ENCODE measurements at regions not wholly inside any gene's neighbourhood (a gene's known extent, or its start where the extent isn't known, plus 50 kb on each side); places are given as distances from the start of the nearest gene placed in this dataset.

DNA sequence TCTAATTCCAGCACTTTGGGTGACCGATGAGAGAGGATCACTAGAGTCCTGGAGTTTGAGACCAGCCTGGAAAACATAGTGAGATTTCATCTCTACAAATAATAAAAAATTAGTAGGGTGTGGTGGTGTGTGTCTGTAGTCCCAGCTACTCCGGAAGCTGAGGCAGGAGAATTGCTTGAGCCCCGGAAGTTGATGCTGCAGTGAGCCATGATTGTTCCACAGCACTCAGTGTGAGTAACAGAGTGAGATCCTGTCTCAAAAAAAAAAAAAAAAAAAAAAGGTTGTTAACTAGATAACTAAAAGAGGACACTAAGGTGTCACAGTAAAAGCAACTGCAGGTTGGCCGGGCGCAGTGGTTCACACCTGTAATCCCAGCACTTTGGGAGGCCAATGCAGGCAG is 121.3 kb upstream of the MAX start:
- Histone ChIP-seq H3K9me3 (no peaks in the 10 kb centered on the region), H3K4me1 (peaks cover 3% of the 10 kb centered on the region), H3K36me3 (ENCODE audit: low read depth, missing control alignments) (no peaks in the 10 kb centered on the region), H3K27me3 (no peaks in the 10 kb centered on the region), H3K27ac (no peak overlapping the region), H3K4me3 (no peak overlapping the region)
- 94 to 97% methylated on average over 5 of the region's 5 CpGs for WGBS, 2 donors
- intact Hi-C loops (cut with DNase I; ENCODE audit: low total_unique reads) = no loop called here
- TF ChIP-seq CTCF (IDR thresholded peaks at IDR 0.05) = no peak
- no peak for TF ChIP-seq POLR2A (IDR thresholded peaks at IDR 0.05)
- no peak for DNase-seq

DNA sequence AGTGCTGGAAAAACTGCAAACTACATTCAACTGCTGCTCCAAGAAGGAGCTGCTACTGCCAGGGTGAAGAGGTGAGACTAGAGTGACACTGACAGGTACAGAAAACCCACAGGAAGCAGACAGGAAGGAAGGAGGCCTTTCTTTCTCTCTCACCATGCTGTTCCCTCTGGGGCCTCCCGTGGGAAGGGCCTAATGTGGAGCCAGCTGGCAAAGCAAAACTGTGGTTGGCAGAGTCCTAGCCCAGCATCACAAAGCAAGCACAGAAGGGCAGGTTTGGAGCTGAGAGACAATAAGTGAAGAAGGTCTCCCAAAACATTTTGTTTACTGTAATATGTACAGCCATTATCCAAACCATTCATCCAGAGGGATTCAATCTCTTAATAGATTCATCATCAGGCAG is 122.5 kb upstream of the MAX start:
- WGBS, 2 donors = 43 to 57% methylated on average over 1 of the region's 1 CpG
- DNase-seq = no peak
- intact Hi-C loops (cut with DNase I; ENCODE audit: low total_unique reads) = no loop called here
- Histone ChIP-seq H3K9me3 (no peaks in the 10 kb centered on the region), H3K36me3 (ENCODE audit: low read depth, missing control alignments) (no peaks in the 10 kb centered on the region), H3K27ac (no peak overlapping the region), H3K27me3 (no peaks in the 10 kb centered on the region), H3K4me1 (peaks cover 15% of the 10 kb centered on the region), H3K4me3 (no peak overlapping the region)
- TF ChIP-seq POLR2A (IDR thresholded peaks at IDR 0.05) = no peak
- TF ChIP-seq CTCF (IDR thresholded peaks at IDR 0.05) = no peak

DNA sequence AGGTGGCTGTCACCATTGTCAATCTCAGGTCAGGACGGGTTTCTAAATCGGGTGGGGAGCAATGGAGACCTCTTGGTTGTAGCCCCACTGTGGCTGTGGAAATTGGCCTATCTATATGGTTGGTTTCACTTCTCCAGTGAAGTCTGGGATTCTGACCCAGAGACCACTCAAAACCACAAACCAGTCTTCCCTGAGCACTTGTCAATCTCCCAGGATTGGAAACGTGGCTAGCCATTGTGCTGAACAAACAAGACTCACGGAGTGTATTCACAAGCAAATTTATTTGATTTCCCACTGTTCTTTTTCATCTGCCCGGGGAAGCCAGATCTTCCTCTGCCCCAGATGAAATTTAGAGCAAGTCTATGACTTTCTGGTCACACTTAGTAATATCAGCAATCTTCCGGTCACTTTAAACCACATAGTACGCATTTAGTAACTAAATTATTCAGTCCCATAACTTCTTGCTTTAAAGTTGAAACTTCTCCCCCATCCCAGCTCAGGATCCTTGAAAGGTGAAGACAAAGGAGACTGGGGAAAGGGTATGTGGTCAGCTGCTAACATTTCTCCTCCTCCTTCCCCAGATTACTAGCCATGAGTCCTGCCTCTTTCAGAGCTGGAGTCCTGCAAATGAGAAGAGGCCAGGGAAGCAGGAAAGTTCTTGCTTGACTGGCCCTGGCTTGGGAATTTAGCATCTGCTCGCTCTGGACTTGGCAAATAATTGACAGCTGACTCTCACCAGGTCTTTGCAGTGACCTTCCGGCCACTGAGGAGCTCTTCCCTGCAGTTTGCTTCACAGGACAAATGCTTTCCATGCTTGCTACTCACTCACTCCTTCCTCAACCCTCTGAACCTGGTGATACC is 123.2 kb upstream of the MAX start:
- H3K9me3 ChIP-seq = no peaks in the 10 kb centered on the region
- 87 to 89% methylated on average over 9 of the region's 9 CpGs for WGBS, 2 donors
- intact Hi-C loops (cut with DNase I; ENCODE audit: low total_unique reads) = no loop called here
- no peaks in the 10 kb centered on the region for H3K36me3 ChIP-seq (ENCODE audit: low read depth, missing control alignments)
- peaks cover 20% of the 10 kb centered on the region for H3K4me1 ChIP-seq
- H3K4me3 ChIP-seq = no peak overlapping the region
- no peak for DNase-seq
- no peaks in the 10 kb centered on the region for H3K27me3 ChIP-seq
- H3K27ac ChIP-seq = no peak overlapping the region
- TF ChIP-seq POLR2A (IDR thresholded peaks at IDR 0.05) = no peak
- no peak for TF ChIP-seq CTCF (IDR thresholded peaks at IDR 0.05)

DNA sequence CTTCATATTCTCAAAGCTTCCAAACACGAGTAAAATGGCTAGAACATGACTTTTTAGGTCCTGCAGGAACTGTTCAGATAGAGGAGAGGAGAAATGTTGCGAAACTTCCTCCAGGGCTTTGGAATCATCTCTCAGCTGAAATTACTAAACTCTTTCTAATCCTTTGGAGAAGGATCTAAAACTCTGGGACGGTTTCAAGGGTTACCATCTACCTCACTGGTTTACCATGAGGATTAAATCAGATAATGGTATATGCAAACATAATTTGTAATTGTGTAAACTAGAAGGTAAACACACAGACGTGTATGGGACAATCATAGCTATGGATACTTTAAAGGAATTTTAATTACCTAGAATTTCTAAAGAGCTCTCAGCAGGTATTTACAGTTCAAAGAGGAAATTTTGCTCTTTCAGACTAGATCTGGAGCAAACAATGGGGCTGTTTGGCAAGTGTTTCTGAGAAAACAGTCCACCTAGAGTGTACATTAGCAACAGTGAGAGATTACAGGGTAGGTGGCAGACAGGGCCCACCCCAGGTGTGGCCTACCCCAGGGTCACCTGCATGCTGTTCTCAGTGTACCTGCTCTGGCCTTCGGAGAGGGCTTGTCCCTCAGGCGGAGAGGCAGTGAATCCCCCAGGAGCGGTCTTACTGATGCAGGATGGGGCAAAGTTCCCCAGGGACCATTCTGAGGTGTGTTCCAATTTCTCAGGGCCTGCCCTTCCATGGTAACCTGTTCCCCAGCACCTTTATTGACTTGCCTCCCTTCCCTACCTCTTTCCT is 124.7 kb upstream of the MAX start:
- DNase-seq = no peak
- H3K27ac ChIP-seq = no peak overlapping the region
- intact Hi-C loops (cut with DNase I; ENCODE audit: low total_unique reads) = no loop called here
- TF ChIP-seq POLR2A (IDR thresholded peaks at IDR 0.05) (no peak), CTCF (IDR thresholded peaks at IDR 0.05) (no peak)
- WGBS, 2 donors = 82 to 85% methylated on average over 4 to 7 of the region's 7 CpGs
- H3K9me3 ChIP-seq = no peaks in the 10 kb centered on the region
- no peak overlapping the region for H3K4me3 ChIP-seq
- no peaks in the 10 kb centered on the region for H3K27me3 ChIP-seq
- peaks cover 34% of the 10 kb centered on the region for H3K4me1 ChIP-seq
- no peaks in the 10 kb centered on the region for H3K36me3 ChIP-seq (ENCODE audit: low read depth, missing control alignments)
